ENCODE measurements at regions not wholly inside any gene's neighbourhood (a gene's known extent, or its start where the extent isn't known, plus 50 kb on each side); places are given as distances from the start of the nearest gene placed in this dataset.

DNA sequence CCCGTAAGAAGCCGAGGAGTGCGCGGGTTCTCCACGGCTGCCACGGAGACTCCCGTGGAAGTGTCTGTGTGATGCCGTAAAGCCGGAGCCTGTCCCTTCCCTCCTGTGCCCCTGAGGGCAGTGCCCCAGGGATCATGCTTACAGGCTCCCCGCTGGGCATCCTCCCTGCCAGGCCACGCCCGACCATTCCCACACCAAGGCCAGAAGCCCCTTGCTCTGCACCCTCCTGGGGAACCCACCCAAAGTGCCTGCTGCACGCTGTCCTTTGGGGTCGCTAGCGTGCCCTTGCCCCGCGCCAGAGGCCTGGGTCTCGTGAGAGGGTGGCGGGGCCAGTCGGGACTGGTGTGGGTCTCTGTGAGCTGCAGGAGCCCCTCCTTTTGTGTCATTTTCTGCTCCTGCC is 228.5 kb upstream of the C1orf174 start:
- TF ChIP-seq ELF4 (IDR thresholded peaks at IDR 0.05) (no peak), BHLHE40 (IDR thresholded peaks at IDR 0.05; ENCODE audit: borderline replicate concordance) (no peak), NFRKB (IDR thresholded peaks at IDR 0.05) (no peak), FOXA1 (IDR thresholded peaks at IDR 0.05) (no peak), L3MBTL2 (conservative IDR thresholded peaks at IDR 0.05) (no peak), SUZ12 (IDR thresholded peaks at IDR 0.05) (no peak), CTBP1 (IDR thresholded peaks at IDR 0.05; ENCODE audit: borderline replicate concordance) (no peak)
